ENCODE measurements at regions not wholly inside any gene's neighbourhood (a gene's known extent, or its start where the extent isn't known, plus 50 kb on each side); places are given as distances from the start of the nearest gene placed in this dataset.

GRCh38 chr4:41487868-41488440 is 50.0 kb upstream of the LIMCH1 start:
- Histone ChIP-seq H3K36me3 (ENCODE audit: low read depth, low read length) (no peaks in the 10 kb centered on the region), H3K27me3 (ENCODE audit: low read length) (no peaks in the 10 kb centered on the region), H3K4me3 (ENCODE audit: low read length) (no peak overlapping the region), H3K4me1 (ENCODE audit: insufficient read depth, low read length) (no peaks in the 10 kb centered on the region), H3K9me3 (ENCODE audit: low read length) (no peaks in the 10 kb centered on the region), H4K20me1 (ENCODE audit: low read length) (no peaks in the 10 kb centered on the region), H2AFZ (ENCODE audit: low read length) (no peak overlapping the region), H3K27ac (ENCODE audit: low read length) (no peak overlapping the region), H3K4me2 (ENCODE audit: low read length) (no peak overlapping the region), H3K79me2 (ENCODE audit: low read length) (no peaks in the 10 kb centered on the region), H3K9ac (ENCODE audit: low read length) (no peak overlapping the region), H3F3A (ENCODE audit: low read length, unreplicated experiment) (no peaks in the 10 kb centered on the region), H3K9me2 (replicated peaks; ENCODE audit: low read length) (no peaks in the 10 kb centered on the region)
- POLR2A ChIA-PET (ENCODE audit: unreplicated experiment): no interaction called here
- CTCF ChIA-PET: interaction anchor here (0.7 kb wide), 1 partner anchor 10 kb away, joined by 3 read pairs; no protein-coding TSS in a partner anchor
- BruUV-seq (replicated peaks): no TSS peak
- intact Hi-C loops (cut with micrococcal nuclease): no loop called here
- ATAC-seq: no peak
- no peak for DNase-seq
- no peak for TF ChIP-seq EZH2 (IDR thresholded peaks at IDR 0.05; ENCODE audit: low read length, unreplicated experiment)
- TF ChIP-seq, protein P1, sequence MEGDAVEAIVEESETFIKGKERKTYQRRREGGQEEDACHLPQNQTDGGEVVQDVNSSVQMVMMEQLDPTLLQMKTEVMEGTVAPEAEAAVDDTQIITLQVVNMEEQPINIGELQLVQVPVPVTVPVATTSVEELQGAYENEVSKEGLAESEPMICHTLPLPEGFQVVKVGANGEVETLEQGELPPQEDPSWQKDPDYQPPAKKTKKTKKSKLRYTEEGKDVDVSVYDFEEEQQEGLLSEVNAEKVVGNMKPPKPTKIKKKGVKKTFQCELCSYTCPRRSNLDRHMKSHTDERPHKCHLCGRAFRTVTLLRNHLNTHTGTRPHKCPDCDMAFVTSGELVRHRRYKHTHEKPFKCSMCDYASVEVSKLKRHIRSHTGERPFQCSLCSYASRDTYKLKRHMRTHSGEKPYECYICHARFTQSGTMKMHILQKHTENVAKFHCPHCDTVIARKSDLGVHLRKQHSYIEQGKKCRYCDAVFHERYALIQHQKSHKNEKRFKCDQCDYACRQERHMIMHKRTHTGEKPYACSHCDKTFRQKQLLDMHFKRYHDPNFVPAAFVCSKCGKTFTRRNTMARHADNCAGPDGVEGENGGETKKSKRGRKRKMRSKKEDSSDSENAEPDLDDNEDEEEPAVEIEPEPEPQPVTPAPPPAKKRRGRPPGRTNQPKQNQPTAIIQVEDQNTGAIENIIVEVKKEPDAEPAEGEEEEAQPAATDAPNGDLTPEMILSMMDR (conservative IDR thresholded peaks at IDR 0.05; ENCODE audit: low read depth, low read length): no peak
- no peak for TF ChIP-seq EZH2phosphoT487 (IDR thresholded peaks at IDR 0.05; ENCODE audit: borderline replicate concordance, low read length)

All from PC-3 (cell line).